ENCODE measurements at regions not wholly inside any gene's neighbourhood (a gene's known extent, or its start where the extent isn't known, plus 50 kb on each side); places are given as distances from the start of the nearest gene placed in this dataset.

GRCh38 chr9:16974436-16974835, 104.0 kb upstream of the BNC2 start:
- no peak for TF ChIP-seq CTCF (IDR thresholded peaks at IDR 0.05; ENCODE audit: control insufficient read depth, insufficient read depth, low read depth, low read length, missing control alignments)
- H3K4me3 ChIP-seq (ENCODE audit: control insufficient read depth, low read depth, low read length) = no peak overlapping the region
- no peak for DNase-seq (ENCODE audit: low read depth)

- no peak for TF ChIP-seq CTCF (IDR thresholded peaks at IDR 0.05; ENCODE audit: control insufficient read depth, insufficient read depth, low read depth, low read length, missing control alignments)
- no peak overlapping the region for H3K4me3 ChIP-seq (ENCODE audit: control insufficient read depth, low read depth, low read length)
- DNase-seq (ENCODE audit: low read depth) = peak; percentile 74
These were observed 99.9 kb upstream of the BNC2 start for GRCh38 chr9:16970321-16970720.

GRCh38 chr9:16964228-16964627, 93.8 kb upstream of the BNC2 start:
- no peak overlapping the region for H3K4me3 ChIP-seq (ENCODE audit: control insufficient read depth, low read depth, low read length)
- DNase-seq (ENCODE audit: low read depth) = peak; percentile 100
- TF ChIP-seq CTCF (IDR thresholded peaks at IDR 0.05; ENCODE audit: control insufficient read depth, insufficient read depth, low read depth, low read length, missing control alignments) = no peak

GRCh38 chr9:16960084-16960483, 89.6 kb upstream of the BNC2 start:
- TF ChIP-seq CTCF (IDR thresholded peaks at IDR 0.05; ENCODE audit: control insufficient read depth, insufficient read depth, low read depth, low read length, missing control alignments) = no peak
- no peak overlapping the region for H3K4me3 ChIP-seq (ENCODE audit: control insufficient read depth, low read depth, low read length)
- DNase-seq (ENCODE audit: low read depth) = no peak

- no peak for TF ChIP-seq CTCF (IDR thresholded peaks at IDR 0.05; ENCODE audit: control insufficient read depth, insufficient read depth, low read depth, low read length, missing control alignments)
- H3K4me3 ChIP-seq (ENCODE audit: control insufficient read depth, low read depth, low read length) = no peak overlapping the region
- no peak for DNase-seq (ENCODE audit: low read depth)
These were observed 88.9 kb upstream of the BNC2 start for GRCh38 chr9:16959391-16959790.

- no peak for DNase-seq (ENCODE audit: low read depth)
- H3K4me3 ChIP-seq (ENCODE audit: control insufficient read depth, low read depth, low read length) = no peak overlapping the region
- TF ChIP-seq CTCF (IDR thresholded peaks at IDR 0.05; ENCODE audit: control insufficient read depth, insufficient read depth, low read depth, low read length, missing control alignments) = no peak
These were observed 83.6 kb upstream of the BNC2 start for GRCh38 chr9:16954040-16954439.

GRCh38 chr9:16951502-16951901, 81.0 kb upstream of the BNC2 start:
- H3K4me3 ChIP-seq (ENCODE audit: control insufficient read depth, low read depth, low read length) = no peak overlapping the region
- no peak for TF ChIP-seq CTCF (IDR thresholded peaks at IDR 0.05; ENCODE audit: control insufficient read depth, insufficient read depth, low read depth, low read length, missing control alignments)
- DNase-seq (ENCODE audit: low read depth) = no peak
